WTC11 (cell line): ENCODE measurements at regions not wholly inside any gene's neighbourhood (a gene's known extent, or its start where the extent isn't known, plus 50 kb on each side); places are given as distances from the start of the nearest gene placed in this dataset.

ENCODE experiments used
- ATAC-seq: fragments of 200-7000 bp; cut with Tn5 transposase; 2 replicates; pipeline ENCODE4 v1.10.0; 2021; ENCODE audit warnings: mild to moderate bottlenecking, moderate library complexity
- CTCF ChIA-PET: fragments of 300-600 bp; sonication (Branson Sonifier 250); formaldehyde crosslinking; loops from one replicate; lab custom pipeline; 2021; ENCODE audit warnings: antibody characterized with exemption; lab: Charles Lee
- POLR2A ChIA-PET: fragments of 350-600 bp; sonication (Branson Sonifier 250); formaldehyde crosslinking; loops from one replicate; lab custom pipeline; 2021; ENCODE audit warnings: antibody characterized with exemption; lab: Charles Lee
- DNase-seq: peaks from one replicate; pipeline ENCODE4 v3.0.0; 2021; ENCODE audit warnings: low spot score
- H3K27ac Mint-ChIP-seq: 2 replicates; pipeline ENCODE4 v1.8.0; 2021; ENCODE audit warnings: mixed read lengths
- H3K27me3 Mint-ChIP-seq: 2 replicates; pipeline ENCODE4 v1.8.0; 2021; ENCODE audit warnings: low read depth, mild to moderate bottlenecking, moderate library complexity, mixed read lengths
- H3K36me3 Mint-ChIP-seq: 2 replicates; pipeline ENCODE4 v1.8.0; 2021; ENCODE audit warnings: mixed read lengths
- H3K4me1 Mint-ChIP-seq: 2 replicates; pipeline ENCODE4 v1.8.0; 2022; ENCODE audit warnings: mixed read lengths
- H3K4me3 Mint-ChIP-seq: 2 replicates; pipeline ENCODE4 v1.8.0; 2021; ENCODE audit warnings: mild to moderate bottlenecking, moderate library complexity, mixed read lengths
- H3K9me3 Mint-ChIP-seq: 2 replicates; pipeline ENCODE4 v1.8.0; 2021; ENCODE audit warnings: mixed read lengths
- ARID4B ChIP-seq: sonication (generic); formaldehyde crosslinking; IDR thresholded peaks from 2 replicates; pipeline ENCODE4 v1.8.0; 2023; ENCODE audit warnings: missing genetic modification reagents, mild to moderate bottlenecking, borderline replicate concordance
- ATF6 ChIP-seq: sonication (generic); formaldehyde crosslinking; IDR thresholded peaks from 2 replicates; pipeline ENCODE4 v1.8.1; 2023; ENCODE audit warnings: mild to moderate bottlenecking, missing genetic modification reagents
- ELF4 ChIP-seq: sonication (generic); formaldehyde crosslinking; IDR thresholded peaks from 2 replicates; pipeline ENCODE4 v1.8.1; 2022; ENCODE audit warnings: low read depth, mild to moderate bottlenecking, moderate library complexity, missing genetic modification reagents
- ESRRA ChIP-seq: sonication (generic); formaldehyde crosslinking; IDR thresholded peaks from 2 replicates; pipeline ENCODE4 v1.8.1; 2022; ENCODE audit warnings: mild to moderate bottlenecking, missing genetic modification reagents, borderline replicate concordance
- FOXK1 ChIP-seq: sonication (generic); formaldehyde crosslinking; IDR thresholded peaks from 2 replicates; pipeline ENCODE4 v1.8.0; 2022; ENCODE audit warnings: mild to moderate bottlenecking, moderate library complexity, missing genetic modification reagents
- GABPB1 ChIP-seq: sonication (generic); formaldehyde crosslinking; IDR thresholded peaks from 2 replicates; pipeline ENCODE4 v1.8.1; 2023; ENCODE audit warnings: mild to moderate bottlenecking, missing genetic modification reagents
- GTF2I ChIP-seq: fragments of 250-450 bp; sonication (Bioruptor Pico); conservative IDR thresholded peaks from 2 replicates; pipeline ENCODE4 v1.4.0; 2021; ENCODE audit warnings: mild to moderate bottlenecking
- HMGA2 ChIP-seq: fragments of 250-450 bp; sonication (Bioruptor Pico); IDR thresholded peaks from 2 replicates; pipeline ENCODE4 v1.4.0; 2021; ENCODE audit warnings: mild to moderate bottlenecking, moderate library complexity
- HMGXB4 ChIP-seq: sonication (generic); formaldehyde crosslinking; IDR thresholded peaks from 2 replicates; pipeline ENCODE4 v1.8.1; 2023; ENCODE audit warnings: mild to moderate bottlenecking, moderate library complexity, missing genetic modification reagents
- IRF2 ChIP-seq: sonication (generic); formaldehyde crosslinking; IDR thresholded peaks from 2 replicates; pipeline ENCODE4 v1.8.0; 2022; ENCODE audit warnings: low read depth, missing genetic modification reagents, borderline replicate concordance
- MAX ChIP-seq: sonication (generic); formaldehyde crosslinking; IDR thresholded peaks from 2 replicates; pipeline ENCODE4 v1.8.0; 2022; ENCODE audit warnings: mild to moderate bottlenecking, missing genetic modification reagents
- MXD4 ChIP-seq: fragments of 250-450 bp; sonication (Bioruptor Pico); IDR thresholded peaks from 2 replicates; pipeline ENCODE4 v1.8.0; 2021; ENCODE audit warnings: mild to moderate bottlenecking, moderate library complexity, borderline replicate concordance
- NFATC4 ChIP-seq: fragments of 250-450 bp; sonication (Bioruptor Pico); IDR thresholded peaks from 2 replicates; pipeline ENCODE4 v1.9.0; 2021; ENCODE audit warnings: mild to moderate bottlenecking
- NR3C1 ChIP-seq: sonication (generic); formaldehyde crosslinking; conservative IDR thresholded peaks from 2 replicates; pipeline ENCODE4 v1.8.1; 2023; ENCODE audit warnings: low read depth, mild to moderate bottlenecking, missing genetic modification reagents
- TEAD4 ChIP-seq: sonication (generic); formaldehyde crosslinking; IDR thresholded peaks from 2 replicates; pipeline ENCODE4 v1.8.0; 2022; ENCODE audit warnings: mild to moderate bottlenecking, missing genetic modification reagents
- USF2 ChIP-seq: sonication (generic); formaldehyde crosslinking; IDR thresholded peaks from 2 replicates; pipeline ENCODE4 v1.8.1; 2023; ENCODE audit warnings: mild to moderate bottlenecking, missing genetic modification reagents, moderate library complexity
- ZMAT4 ChIP-seq: fragments of 250-450 bp; sonication (Bioruptor Pico); IDR thresholded peaks from 2 replicates; pipeline ENCODE4 v1.9.0; 2021; ENCODE audit warnings: mild to moderate bottlenecking
- ZNF281 ChIP-seq: sonication (generic); formaldehyde crosslinking; IDR thresholded peaks from 2 replicates; pipeline ENCODE4 v1.8.0; 2023; ENCODE audit warnings: mild to moderate bottlenecking, missing genetic modification reagents
- ZNF425 ChIP-seq: fragments of 250-450 bp; sonication (Bioruptor Pico); conservative IDR thresholded peaks from 2 replicates; pipeline ENCODE4 v1.9.0; 2021; ENCODE audit warnings: mild to moderate bottlenecking

- no peak overlapping the region for H3K27ac Mint-ChIP-seq
- no peaks in the 10 kb centered on the region for H3K9me3 Mint-ChIP-seq
- no peaks in the 10 kb centered on the region for H3K27me3 Mint-ChIP-seq
- POLR2A ChIA-PET: no interaction called here
- no peak overlapping the region for H3K4me3 Mint-ChIP-seq
- DNase-seq (no peak), ATAC-seq (no peak)
- no peaks in the 10 kb centered on the region for H3K36me3 Mint-ChIP-seq
- TF ChIP-seq HMGA2 (CRISPR knock-in tag): peak; percentile 90
- TF ChIP-seq IRF2 (CRISPR knock-in tag): no peak
- no peak for TF ChIP-seq ELF4
- no peak for TF ChIP-seq FOXK1 (CRISPR knock-in tag)
- TF ChIP-seq MAX (CRISPR knock-in tag): no peak
- peaks cover 14% of the 10 kb centered on the region for H3K4me1 Mint-ChIP-seq
- CTCF ChIA-PET: no interaction called here
Observed at GRCh38 chr4:178471994-178472393, 1029.8 kb upstream of the AGA start.

GRCh38 chr4:178480105-178480504 lies 1037.9 kb upstream of the AGA start:
- ChIA-PET CTCF (no interaction called here), POLR2A (no interaction called here)
- ATAC-seq (no peak), DNase-seq (no peak)
- Mint-ChIP-seq H3K27me3 (no peaks in the 10 kb centered on the region), H3K27ac (no peak overlapping the region), H3K9me3 (no peaks in the 10 kb centered on the region), H3K4me1 (peaks cover 4% of the 10 kb centered on the region), H3K36me3 (no peaks in the 10 kb centered on the region), H3K4me3 (no peak overlapping the region)
- TF ChIP-seq ATF6 (CRISPR knock-in tag) (no peak), NR3C1 (CRISPR knock-in tag) (no peak), NFATC4 (no peak), ARID4B (CRISPR knock-in tag) (no peak), MXD4 (CRISPR knock-in tag) (no peak), GABPB1 (CRISPR knock-in tag) (no peak), ZNF281 (CRISPR knock-in tag) (no peak), ZMAT4 (no peak), TEAD4 (CRISPR knock-in tag) (no peak), ESRRA (CRISPR knock-in tag) (no peak), HMGA2 (CRISPR knock-in tag) (no peak), ZNF425 (CRISPR knock-in tag) (no peak), HMGXB4 (no peak), GTF2I (no peak), USF2 (CRISPR knock-in tag) (no peak)
